ENCODE measurements at regions not wholly inside any gene's neighbourhood (a gene's known extent, or its start where the extent isn't known, plus 50 kb on each side); places are given as distances from the start of the nearest gene placed in this dataset.

DNA sequence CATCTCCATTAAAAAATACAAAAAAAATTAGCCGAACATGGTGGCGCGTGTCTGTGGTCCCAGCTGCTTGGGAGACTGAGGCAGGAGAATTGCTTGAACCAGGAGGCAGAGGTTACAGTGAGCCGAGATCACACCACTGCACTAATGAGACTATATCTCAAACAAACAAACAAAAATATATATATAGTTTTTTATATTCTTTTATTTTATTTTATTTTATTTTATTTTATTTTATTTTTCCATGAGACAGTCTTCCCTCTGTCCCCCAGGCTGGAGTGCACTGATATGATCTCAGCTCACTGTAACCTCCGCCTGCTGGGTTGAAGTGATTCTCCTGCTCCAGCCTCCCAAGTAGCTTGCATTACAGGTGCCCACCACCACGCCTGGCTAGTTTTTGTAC is 79.5 kb downstream of the IRF2BPL start:
- DNase-seq, result no peak

DNA sequence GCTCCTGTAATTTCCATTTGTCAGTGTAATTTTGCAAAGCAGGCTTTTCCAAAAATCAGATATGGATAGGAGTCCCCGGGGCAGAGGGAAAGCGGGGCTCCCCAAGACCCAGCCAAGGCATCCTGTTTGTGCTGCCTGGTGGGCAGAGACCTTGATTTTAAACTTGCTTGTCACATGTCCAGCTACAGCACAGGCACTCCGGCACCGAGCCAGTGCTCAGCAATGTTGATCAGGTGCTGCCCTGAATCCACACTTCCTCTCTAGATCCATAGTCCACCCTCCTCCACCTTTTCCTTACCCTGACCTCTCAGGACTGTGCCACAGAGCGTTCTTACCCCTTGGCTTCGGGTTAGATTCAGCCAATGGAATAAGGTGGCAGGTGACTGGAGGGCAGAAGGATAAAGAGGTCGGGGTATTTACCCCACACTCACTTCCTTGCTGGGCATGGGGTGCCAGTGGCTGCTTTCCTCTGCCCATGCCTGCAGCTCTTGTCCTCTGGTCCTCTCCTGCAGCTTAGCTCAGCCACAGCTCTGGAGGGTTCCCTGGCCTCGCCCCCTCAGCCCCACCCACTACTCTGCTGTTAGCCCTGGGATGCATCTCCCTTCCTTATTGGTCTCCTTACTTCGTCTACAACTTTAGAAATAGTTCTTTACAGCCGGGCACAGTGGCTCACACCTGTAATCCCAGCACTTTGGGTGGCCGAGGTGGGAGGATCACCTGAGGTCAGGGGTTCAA is 80.1 kb downstream of the IRF2BPL start:
- DNase-seq, result no peak

DNA sequence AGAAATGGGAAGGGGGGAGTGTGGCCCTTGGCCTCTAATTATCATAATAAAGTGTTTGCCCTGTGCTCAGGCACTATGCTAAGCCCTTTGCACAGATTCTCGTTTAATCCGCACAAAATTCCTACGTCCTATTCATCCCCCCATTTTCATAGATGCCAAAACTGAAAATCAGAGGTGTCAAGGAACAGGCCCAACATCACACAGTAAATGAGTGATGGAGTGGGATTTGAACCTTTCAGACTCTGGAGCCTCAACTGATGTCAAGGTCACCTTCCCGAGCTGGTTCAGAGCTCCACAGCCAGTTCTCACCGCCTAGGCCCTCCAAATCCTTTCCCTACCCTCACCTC is 80.7 kb downstream of the IRF2BPL start:
- no peak for DNase-seq

DNA sequence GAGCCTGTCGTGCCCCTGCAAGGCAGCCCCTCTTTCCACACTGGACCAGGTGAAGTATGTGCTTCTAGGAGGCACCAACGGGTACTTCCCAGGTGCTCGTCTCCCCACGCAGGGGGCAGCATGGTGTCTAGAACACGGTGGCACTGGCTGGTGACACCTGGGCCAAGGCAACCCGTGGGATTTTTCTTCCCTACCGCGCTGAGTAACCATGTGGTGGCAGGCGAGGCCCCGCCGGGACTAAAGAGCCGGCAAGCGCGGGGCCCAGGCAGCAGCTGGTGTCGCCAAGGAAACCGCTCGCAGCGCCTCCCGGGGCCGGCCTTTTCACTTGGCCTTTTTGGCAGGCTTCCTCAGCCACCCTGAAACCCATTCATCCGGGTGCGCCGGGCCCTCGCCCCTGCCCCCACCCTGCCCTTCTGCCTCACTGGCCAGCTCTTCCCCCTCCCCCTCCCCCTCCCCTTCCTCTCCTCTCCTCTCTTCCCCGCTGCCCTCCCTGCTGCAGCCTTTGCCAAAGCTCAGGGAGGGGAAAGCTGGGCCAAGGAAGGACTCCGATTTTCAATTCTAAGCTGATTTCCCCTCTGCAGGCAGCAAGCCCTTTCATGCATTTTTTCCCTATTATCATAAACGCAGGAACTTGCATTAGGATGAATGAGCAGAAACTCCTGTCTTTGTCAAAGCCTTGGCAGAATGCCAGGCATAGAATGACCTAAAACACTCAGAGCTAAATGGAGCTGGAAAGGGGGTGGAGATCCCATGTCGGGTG is 81.2 kb downstream of the IRF2BPL start:
- DNase-seq, result peak; percentile 93

DNA sequence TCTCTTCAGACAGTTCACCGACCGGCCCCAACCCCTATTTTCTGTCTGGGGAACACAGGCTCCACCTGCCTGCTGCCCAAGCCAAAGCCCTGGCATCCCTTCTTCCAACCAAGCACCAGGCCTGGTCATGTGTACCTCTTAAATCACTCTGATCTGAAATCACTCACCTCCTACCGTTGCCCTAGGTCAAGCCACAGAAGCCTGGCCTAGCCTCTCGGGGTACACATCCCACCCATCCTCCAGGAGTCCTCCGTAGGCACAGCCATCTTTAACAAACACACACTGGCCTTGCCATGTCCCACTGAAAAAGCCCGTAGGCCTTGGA is 81.8 kb downstream of the IRF2BPL start:
- DNase-seq, result no peak

DNA sequence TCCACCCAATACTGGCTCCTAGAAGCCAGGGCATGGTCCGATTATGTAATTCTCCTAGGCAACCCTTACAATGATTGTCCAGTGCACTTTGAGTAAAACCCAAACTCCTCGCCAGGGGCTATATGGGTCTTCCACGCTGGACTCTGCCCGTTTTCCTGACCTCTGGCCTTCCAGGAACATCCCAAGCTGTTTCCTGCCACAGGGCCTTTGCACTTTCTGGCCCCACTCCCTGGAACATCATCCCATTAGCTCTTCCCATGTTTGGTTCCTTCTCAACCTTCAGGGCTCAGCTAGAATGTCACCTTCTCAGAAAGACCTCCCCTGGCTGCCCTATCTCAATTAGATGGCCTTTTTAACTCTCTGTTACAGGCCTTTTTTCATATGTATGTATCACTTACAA is 85.4 kb downstream of the IRF2BPL start:
- no peak for DNase-seq

DNA sequence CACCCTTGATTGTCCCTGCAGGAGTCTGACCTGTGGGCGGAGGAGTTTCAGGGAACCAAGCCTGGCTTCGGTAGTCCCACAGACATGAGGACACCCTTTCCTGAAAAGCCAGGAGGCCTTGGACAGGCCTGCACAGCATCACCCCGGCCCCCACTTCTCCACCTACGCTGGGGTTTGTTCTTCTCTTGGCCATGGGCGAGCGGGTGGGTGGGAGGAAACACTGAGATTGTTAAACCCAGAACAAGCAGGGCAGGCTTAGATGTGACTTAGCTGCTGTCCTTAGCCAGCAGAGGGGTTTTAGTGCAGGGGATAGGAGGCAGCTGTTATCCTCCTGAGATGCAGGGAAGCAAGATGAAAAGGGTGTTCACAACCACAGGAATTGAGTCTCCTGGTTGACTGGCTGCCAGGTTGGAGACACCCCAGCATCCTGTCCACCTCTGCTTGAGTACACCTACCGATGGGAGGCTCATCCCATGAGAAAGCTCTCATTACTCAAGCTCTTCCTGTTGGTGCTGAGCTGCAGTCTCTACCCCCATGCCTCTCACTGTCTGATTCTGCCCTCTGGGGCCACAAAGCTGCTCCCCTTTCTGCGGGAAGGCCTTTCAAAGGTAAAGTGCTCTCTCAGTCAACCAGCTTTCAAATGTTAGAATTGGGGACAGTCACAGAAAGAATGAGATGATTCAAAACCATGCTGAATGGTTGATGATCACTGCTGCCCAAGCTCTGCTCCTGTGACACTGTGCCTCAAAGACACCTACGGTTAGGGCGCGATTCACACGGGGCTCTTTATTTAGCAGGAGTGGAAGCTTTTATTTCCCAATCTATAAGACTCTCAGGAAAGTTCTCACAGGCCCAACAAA is 86.3 kb downstream of the IRF2BPL start:
- DNase-seq, result no peak

DNA sequence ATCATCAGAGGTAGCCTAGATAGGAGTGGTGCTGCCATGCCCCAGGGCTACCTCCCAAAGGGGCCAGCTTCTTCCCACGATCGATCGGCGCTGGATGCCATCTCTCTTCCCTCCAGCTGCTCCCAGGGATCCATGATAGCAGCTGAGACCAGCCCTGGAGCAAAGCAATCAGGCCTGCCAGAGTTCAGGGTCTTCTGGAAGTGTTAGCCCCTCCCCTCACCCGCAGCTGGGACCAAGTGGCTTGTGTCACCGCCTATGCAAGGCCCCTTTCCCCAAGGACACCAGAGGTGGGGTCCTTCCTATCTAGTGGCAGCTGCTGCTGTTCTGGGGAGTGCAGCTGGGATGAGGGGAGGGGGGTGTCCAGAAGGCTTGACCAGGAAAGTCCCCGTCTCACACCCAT is 87.0 kb downstream of the IRF2BPL start:
- no peak for DNase-seq

DNA sequence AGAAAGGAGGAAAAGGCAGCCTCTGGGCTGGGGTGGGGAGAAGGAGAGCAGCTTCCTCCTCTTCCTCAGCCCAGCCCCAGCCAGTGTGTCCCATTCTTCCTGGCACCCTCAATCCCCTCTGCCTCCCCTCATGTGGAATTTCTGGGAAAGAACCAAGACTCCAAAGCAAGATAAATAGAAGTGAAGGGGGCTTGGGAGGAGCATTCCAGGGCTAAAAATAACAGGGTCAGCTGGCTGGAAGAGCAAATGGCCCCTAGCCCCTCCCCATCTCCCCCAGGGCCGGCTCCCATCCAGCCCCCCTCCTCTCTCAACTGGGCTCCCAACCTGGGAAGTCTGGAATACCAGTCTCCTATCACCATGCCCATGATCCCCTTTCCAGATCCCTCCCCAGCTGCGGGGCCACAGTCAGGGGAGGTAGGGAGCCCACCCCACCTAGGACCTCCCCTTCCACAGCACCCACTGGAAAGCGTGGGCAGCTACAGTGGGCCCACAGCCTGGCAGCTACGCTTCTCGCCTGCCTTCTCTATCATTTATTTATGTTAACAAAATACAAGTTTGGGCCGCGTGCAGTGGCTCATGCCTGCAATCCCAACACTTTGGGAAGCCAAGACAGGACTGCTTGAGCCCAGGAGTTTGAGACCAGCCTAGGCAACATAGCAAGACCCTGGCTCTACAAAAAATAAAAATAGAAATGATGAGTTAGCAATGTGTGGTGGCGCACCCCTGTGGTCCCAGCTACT is 88.3 kb downstream of the IRF2BPL start:
- no peak for DNase-seq

DNA sequence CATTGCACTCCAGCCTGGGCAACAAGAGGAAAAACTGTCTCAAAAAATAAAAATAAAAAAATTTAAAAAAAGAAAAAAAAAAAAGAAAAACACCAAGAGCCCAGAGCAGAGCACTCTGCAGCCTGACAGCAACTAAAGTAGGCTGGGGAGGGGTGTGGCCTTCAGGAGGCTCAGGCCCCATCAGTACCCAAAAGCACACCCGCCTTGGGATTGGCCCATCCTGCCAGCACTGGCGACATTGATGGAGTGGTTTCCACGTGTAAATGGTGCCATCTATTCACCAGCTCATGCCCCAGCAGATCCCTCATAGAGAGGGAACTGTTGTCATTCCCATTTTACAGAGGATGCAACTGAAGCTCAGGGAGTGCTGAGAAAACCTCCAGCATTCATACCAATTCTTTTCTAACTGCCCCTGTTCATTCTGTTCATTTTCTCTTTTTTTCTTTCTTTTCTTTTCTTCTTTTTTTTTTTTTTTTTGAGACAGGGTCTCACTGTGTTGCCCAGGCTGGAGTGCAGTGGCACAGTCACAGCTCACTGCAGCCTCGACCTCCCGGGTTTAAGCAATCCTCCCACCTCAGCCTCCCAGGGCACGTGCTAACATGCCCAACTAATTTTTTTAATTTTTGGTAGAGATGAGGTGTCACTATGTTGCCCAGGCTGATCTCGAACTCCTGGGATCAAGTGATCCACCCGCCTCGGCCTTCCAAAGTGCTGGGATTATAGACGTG is 89.3 kb downstream of the IRF2BPL start:
- DNase-seq, result no peak

DNA sequence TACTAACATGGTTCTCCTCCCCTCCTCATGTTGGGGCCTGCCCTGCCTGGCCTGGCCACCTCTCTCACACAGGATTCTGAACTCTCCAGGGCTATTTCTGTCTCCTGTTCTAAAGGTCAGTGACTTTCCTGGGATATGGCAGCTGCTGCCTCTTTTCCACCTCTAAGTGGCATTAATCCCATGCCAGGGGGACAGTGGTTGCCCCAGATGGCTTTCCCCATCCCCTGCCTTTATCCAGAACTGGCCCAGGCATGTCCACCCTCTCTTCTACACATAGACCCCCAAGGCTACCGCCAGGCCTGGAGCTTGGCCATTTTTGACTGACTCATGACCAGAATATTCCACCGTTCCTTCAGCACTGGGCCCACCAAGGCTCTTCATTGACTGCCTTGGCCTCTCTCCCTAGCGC is 90.4 kb downstream of the IRF2BPL start:
- no peak for DNase-seq

DNA sequence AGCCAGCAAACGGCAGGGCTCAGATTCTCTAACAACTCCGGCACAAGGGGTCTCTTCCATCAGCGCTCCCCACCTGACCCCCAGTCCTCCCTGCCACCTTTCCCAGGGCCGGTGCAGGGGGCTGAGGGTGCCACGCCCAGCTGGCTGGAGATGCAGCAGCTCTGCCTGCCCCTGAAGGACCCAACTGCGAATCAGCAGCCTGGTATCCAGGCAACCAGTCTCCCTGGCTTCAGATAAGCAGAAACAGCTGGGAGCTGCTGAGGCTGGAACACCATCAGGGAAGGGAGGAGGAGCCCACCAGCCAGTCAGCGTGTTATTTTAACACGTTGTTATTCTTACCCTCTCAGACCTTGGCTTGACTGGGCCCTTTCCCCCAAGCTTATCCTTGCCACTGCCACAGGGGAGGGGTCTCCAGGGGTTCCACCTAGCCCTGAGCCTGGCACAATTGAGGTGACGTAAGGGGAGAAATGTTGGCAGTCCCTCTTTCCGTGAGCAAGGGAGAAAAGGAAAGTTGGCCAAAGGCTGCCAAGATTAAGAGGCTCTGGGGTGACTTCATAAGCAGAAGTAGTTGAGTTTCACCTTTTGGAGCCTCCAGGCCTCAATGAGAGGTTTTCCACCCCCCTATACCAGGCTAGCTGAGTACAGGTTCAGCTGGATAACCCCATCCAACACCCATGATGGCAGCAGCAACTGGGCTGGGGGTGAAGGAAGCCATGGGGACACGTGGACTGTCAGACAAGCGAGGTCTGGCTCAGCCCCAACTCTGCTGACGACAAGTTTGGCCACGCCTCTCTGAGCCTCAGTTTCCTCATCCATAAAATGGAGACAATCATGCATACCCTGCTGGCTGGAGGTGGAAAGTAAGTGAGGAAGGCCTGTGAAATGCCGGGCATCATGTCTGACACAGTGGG is 91.1 kb downstream of the IRF2BPL start:
- no peak for DNase-seq

DNA sequence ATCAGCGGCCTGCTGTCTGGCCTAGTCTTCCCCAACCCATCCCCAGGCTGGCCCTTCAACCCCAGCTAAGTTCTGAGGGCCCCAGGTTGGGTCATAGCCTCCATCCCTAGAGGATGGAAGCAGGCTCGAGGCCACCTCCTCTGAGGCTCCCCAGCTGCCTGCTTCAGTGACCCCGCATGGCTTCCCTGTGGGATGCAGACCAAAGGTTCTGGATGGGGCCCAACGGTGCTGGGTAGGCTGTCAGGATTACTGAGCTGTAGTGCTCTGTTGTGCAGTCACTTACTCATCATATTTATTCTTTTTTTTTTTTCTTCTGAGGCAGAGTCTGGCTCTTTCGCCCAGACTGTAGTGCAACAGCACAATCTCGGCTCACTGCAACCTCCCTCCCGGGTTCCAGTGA is 92.0 kb downstream of the IRF2BPL start:
- DNase-seq, result no peak

DNA sequence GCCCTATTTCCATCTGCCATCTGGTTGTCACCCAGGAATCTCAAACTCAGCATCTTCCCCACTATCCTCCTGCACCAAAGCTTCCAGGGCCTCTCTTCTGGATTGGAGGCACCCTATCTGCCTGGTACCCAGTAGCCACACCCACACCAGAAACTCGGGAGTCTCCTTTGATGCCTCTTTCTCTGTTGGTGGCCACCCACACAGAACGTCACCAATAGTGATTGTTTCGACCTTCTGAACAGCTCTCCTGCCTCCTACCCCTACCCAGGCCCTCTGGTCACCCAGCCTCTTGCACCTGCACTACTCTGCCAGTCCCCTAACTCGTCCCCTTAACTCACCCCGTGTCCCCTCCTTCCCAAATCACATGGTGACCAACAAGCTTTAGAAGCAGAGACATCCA is 95.0 kb downstream of the IRF2BPL start:
- DNase-seq, result no peak

DNA sequence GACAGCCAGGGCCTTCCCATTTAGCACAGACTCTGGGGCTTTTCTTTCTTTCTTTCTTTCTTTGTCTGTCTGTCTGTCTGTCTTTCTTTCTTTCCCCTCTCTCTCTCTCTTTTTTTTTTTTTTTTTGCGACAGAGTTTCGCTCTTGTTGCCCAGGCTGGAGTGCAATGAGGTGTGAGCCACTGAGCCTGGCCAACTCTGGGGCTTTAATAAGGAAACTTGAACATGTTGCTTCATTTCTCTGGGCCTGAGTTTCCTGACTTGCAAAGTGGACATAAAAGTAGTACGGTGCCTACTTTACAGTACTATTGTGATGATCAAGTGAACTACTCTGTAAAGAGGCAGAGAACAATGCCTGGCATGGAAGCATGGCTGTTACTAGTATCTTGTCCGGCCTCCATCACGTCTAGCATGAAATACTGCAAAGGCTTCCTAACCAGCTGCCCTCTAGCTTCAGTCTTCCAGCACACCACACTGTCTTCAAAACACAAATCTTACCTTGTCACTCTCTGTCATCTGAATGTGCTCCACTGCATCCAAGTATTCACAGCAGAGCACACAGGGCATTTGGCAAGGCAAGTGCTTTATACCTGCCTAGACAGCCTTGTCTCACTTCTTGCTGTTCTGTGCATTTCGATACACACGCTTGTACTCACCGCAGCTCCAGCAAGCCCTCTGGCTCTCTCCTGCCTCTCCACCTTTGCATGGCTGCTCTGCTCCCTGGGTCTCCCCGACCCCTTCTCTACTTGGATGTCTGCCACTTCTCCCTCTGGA is 96.7 kb downstream of the IRF2BPL start:
- no peak for DNase-seq

DNA sequence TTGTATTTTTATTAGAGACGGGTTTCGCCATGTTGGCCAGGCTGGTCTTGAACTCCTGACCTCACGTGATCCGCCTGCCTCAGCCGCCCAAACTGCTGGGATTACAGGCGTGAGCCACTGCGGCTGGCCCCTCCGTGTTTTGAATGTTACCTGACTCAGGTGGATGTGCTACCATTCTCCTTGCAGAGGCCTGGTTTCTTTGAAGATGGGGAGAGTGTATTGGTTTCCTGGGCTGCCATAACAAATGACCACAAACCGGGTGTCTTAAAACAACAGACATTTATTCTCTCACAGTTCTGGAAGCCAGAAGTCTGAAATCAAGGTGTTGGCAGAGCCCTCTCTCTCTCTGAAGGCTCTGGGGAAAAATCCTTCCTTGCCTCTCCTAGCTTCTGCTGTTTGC is 98.0 kb downstream of the IRF2BPL start:
- DNase-seq, result no peak

DNA sequence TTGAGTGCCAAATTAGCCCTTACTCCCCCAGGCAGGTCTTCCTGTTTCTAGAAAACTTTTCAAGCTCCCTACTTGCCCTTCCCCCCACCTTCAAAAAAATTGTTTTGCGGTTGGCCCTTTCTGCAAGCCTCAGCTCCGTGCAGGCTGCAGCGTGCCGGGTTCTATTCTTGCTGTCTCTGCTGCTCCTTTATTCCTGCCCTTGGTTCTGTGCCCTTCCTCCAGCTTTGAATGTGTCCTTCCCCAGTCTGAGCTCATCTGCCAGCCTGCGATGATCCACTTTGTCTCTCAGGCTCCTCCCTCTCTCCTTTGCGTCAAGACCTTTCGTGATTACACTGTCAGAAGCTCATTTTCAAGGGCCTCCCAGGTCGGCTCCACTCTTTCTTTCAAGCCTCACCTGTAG is 98.6 kb downstream of the IRF2BPL start:
- no peak for DNase-seq

DNA sequence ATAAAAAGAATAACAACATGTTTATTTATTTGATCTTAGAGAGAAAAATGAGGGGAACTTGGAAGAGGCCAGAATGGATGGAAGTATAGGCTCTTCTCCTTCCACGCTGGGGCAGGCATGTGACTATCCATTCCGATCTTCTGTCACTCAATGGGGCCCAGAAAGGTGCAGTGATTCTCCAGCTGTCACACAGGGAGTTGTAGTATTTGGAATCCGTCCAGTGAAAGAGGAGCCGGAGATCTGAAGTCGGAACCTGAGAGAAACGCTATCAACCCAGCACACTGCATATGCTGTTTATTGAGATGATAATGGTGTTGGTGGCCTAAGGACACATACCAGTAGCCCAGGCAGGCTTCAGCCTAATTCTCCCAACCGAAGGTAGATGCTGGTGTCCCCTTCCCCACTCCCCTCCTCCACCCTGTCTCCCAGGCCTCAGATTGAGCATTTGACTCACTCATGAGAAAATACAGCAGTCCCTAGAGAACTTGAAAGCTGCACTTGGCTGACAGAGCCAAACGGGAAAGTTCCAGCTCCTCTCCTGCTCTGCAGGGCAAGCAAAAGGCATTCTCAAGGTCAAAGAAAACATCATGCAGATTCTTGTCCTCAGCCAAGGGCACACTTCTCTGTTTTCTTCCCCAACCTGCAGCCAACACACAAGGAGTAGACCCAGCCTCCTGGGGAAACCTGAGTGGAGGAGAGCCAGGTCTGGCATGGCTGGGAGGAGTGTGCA is 100.4 kb downstream of the IRF2BPL start:
- no peak for DNase-seq

All from left kidney (tissue), 1 donor.